H9 (cell line): ENCODE measurements at regions not wholly inside any gene's neighbourhood (a gene's known extent, or its start where the extent isn't known, plus 50 kb on each side); places are given as distances from the start of the nearest gene placed in this dataset.

ENCODE experiments used
- DNase-seq: peaks from one replicate; pipeline ENCODE4 v3.0.0-alpha.2; 2017
- H2AFZ ChIP-seq: one replicate; pipeline ENCODE4 v1.6.1; 2013; ENCODE audit warnings: mild to moderate bottlenecking, low read length, control low read depth, moderate library complexity
- H2AK5ac ChIP-seq: 2 replicates; pipeline ENCODE4 v1.6.1; 2013; ENCODE audit warnings: low read length, control low read depth, mixed read lengths; ENCODE audit not compliant: insufficient read length
- H2BK120ac ChIP-seq: one replicate; pipeline ENCODE4 v1.6.1; 2013; ENCODE audit warnings: low read depth, mild to moderate bottlenecking, low read length, control low read depth, inconsistent platforms; ENCODE audit not compliant: poor library complexity, severe bottlenecking
- H2BK12ac ChIP-seq: 2 replicates; pipeline ENCODE4 v1.6.1; 2013; ENCODE audit warnings: low read length, control low read depth, mixed read lengths, low read depth; ENCODE audit not compliant: insufficient read length
- H2BK15ac ChIP-seq: 2 replicates; pipeline ENCODE4 v1.6.1; 2013; ENCODE audit warnings: low read depth, low read length, control low read depth
- H2BK20ac ChIP-seq: one replicate; pipeline ENCODE4 v1.6.1; 2013; ENCODE audit warnings: low read depth, mild to moderate bottlenecking, low read length, control low read depth, inconsistent platforms; ENCODE audit not compliant: poor library complexity, severe bottlenecking
- H2BK5ac ChIP-seq: 2 replicates; pipeline ENCODE4 v1.6.1; 2013; ENCODE audit warnings: low read length, control low read depth, mixed read lengths; ENCODE audit not compliant: insufficient read length
- H3K14ac ChIP-seq: 2 replicates; pipeline ENCODE4 v1.6.1; 2013; ENCODE audit warnings: low read length, control low read depth; ENCODE audit not compliant: insufficient read depth
- H3K18ac ChIP-seq: 2 replicates; pipeline ENCODE4 v1.6.1; 2013; ENCODE audit warnings: low read depth, mild to moderate bottlenecking, mixed read lengths, low read length, control low read depth; ENCODE audit not compliant: insufficient read length
- H3K23ac ChIP-seq: 2 replicates; pipeline ENCODE4 v1.6.1; 2013; ENCODE audit warnings: low read length, control low read depth, mixed read lengths, low read depth; ENCODE audit not compliant: insufficient read length
- H3K23me2 ChIP-seq: 2 replicates; pipeline ENCODE4 v1.6.1; 2013; ENCODE audit warnings: low read depth, mild to moderate bottlenecking, mixed read lengths, low read length, control low read depth; ENCODE audit not compliant: insufficient read length, poor library complexity, severe bottlenecking
- H3K27ac ChIP-seq: 2 replicates; pipeline ENCODE4 v1.5.1; 2013; ENCODE audit warnings: low read length, control low read depth, mixed read lengths, low read depth; ENCODE audit not compliant: insufficient read length
- H3K27me3 ChIP-seq: 2 replicates; pipeline ENCODE4 v1.6.1; 2013; ENCODE audit warnings: low read length, control low read depth, inconsistent platforms; ENCODE audit not compliant: insufficient read depth
- H3K4ac ChIP-seq: 2 replicates; pipeline ENCODE4 v1.6.1; 2013; ENCODE audit warnings: low read depth, mild to moderate bottlenecking, control low read depth, inconsistent platforms, low read length, moderate library complexity
- H3K4me1 ChIP-seq: 2 replicates; pipeline ENCODE4 v1.6.1; 2013; ENCODE audit warnings: low read length, control low read depth, inconsistent platforms; ENCODE audit not compliant: insufficient read depth
- H3K4me2 ChIP-seq: 2 replicates; pipeline ENCODE4 v1.6.1; 2013; ENCODE audit warnings: low read length, control low read depth, mixed read lengths; ENCODE audit not compliant: insufficient read length, insufficient read depth
- H3K56ac ChIP-seq: 2 replicates; pipeline ENCODE4 v1.6.1; 2013; ENCODE audit warnings: low read depth, mild to moderate bottlenecking, mixed read lengths, low read length, control low read depth; ENCODE audit not compliant: insufficient read length
- H3K79me1 ChIP-seq: 2 replicates; pipeline ENCODE4 v1.6.1; 2013; ENCODE audit warnings: low read depth, mild to moderate bottlenecking, moderate library complexity, low read length, control low read depth, inconsistent platforms; ENCODE audit not compliant: insufficient read depth, poor library complexity, severe bottlenecking
- H3K79me2 ChIP-seq: 2 replicates; pipeline ENCODE4 v1.6.1; 2013; ENCODE audit warnings: low read length, control low read depth, inconsistent platforms; ENCODE audit not compliant: insufficient read depth
- H3K9ac ChIP-seq: 2 replicates; pipeline ENCODE4 v1.6.1; 2013; ENCODE audit warnings: low read length, control low read depth, mixed read lengths; ENCODE audit not compliant: insufficient read length; ENCODE audit errors: extremely low read depth
- H3K9me3 ChIP-seq: one replicate; pipeline ENCODE4 v1.6.1; 2013; ENCODE audit warnings: low read depth, low read length, inconsistent platforms; ENCODE audit not compliant: control insufficient read depth
- H3T11ph ChIP-seq: one replicate; pipeline ENCODE4 v1.6.1; 2013; ENCODE audit warnings: mild to moderate bottlenecking, low read length, control low read depth, inconsistent platforms
- H4K20me1 ChIP-seq: one replicate; pipeline ENCODE4 v1.6.1; 2013; ENCODE audit not compliant: control insufficient read depth, insufficient read length, insufficient read depth
- H4K5ac ChIP-seq: 2 replicates; pipeline ENCODE4 v1.6.1; 2013; ENCODE audit warnings: low read depth, mild to moderate bottlenecking, mixed read lengths, low read length, control low read depth; ENCODE audit not compliant: insufficient read length
- H4K8ac ChIP-seq: replicated peaks from 2 replicates; pipeline ENCODE4 v1.6.1; 2013; ENCODE audit warnings: low read length, control low read depth, mixed read lengths, low read depth; ENCODE audit not compliant: insufficient read length
- H4K91ac ChIP-seq: 2 replicates; pipeline ENCODE4 v1.6.1; 2013; ENCODE audit warnings: low read depth, mild to moderate bottlenecking, moderate library complexity, mixed read lengths, low read length, control low read depth; ENCODE audit not compliant: insufficient read length
- H3K27ac Mint-ChIP-seq, 3 experiments: 2 replicates in 2 of 3; 3 replicates in 1 of 3; pipeline ENCODE4 v1.8.0; 2020 to 2021; ENCODE audit warnings: mixed read lengths in 3 of 3, mild to moderate bottlenecking in 1 of 3, moderate library complexity in 1 of 3
- H3K27me3 Mint-ChIP-seq: 2 replicates; pipeline ENCODE4 v1.8.0; 2021; ENCODE audit warnings: low read depth, mild to moderate bottlenecking, moderate library complexity, mixed read lengths
- H3K36me3 Mint-ChIP-seq, 3 experiments: 2 replicates in 2 of 3; 3 replicates in 1 of 3; pipeline ENCODE4 v1.8.0; 2020 to 2021; ENCODE audit warnings: low read depth in 3 of 3, mixed read lengths in 3 of 3; ENCODE audit not compliant: insufficient read depth in 1 of 3
- H3K4me1 Mint-ChIP-seq, 2 experiments: 2 replicates each; pipeline ENCODE4 v1.8.0; 2020; ENCODE audit warnings: mixed read lengths in 2 of 2
- H3K4me3 Mint-ChIP-seq, 2 experiments: 2 replicates in 1 of 2; 3 replicates in 1 of 2; pipeline ENCODE4 v1.8.0; 2020 to 2021; ENCODE audit warnings: mild to moderate bottlenecking in 2 of 2, mixed read lengths in 2 of 2, moderate library complexity in 1 of 2
- H3K9me3 Mint-ChIP-seq, 2 experiments: 2 replicates in 1 of 2; 3 replicates in 1 of 2; pipeline ENCODE4 v1.8.0; 2020; ENCODE audit warnings: mild to moderate bottlenecking in 2 of 2, mixed read lengths in 2 of 2, moderate library complexity in 1 of 2
- CTCF ChIP-seq: fragments of 200-600 bp; sonication (generic); conservative IDR thresholded peaks from 3 replicates; pipeline ENCODE4 v1.8.0; 2021; ENCODE audit warnings: antibody characterized with exemption, mild to moderate bottlenecking
- WGBS: extraction: QIAGEN DNeasy Blood & Tissue Kit; methylation state at CpG from one replicate; pipeline ENCODE4 v1.1.7; 2013; ENCODE audit warnings: missing lambda C conversion rate, low lambda C conversion rate, mixed read lengths; ENCODE audit not compliant: insufficient read length; ENCODE audit errors: extremely low coverage; 5-methylcytosine and 5-hydroxymethylcytosine counted together

GRCh38 chr1:239841631-239842030, 250.1 kb upstream of the FMN2 start:
- Histone ChIP-seq H4K91ac (no peak overlapping the region), H3K18ac (no peak overlapping the region), H2BK15ac (no peak overlapping the region), H3K23ac (no peak overlapping the region), H4K8ac (no peak overlapping the region), H3K4ac (no peak overlapping the region), H3K56ac (no peak overlapping the region), H2BK120ac (no peak overlapping the region), H2AK5ac (no peak overlapping the region), H2BK20ac (no peak overlapping the region), H3K4me1 (no peaks in the 10 kb centered on the region), H3K27ac (no peak overlapping the region), H3T11ph (no peak overlapping the region), H3K9ac (no peak overlapping the region), H4K5ac (no peak overlapping the region), H2BK5ac (no peak overlapping the region), H3K27me3 (no peaks in the 10 kb centered on the region), H3K79me1 (no peaks in the 10 kb centered on the region), H3K79me2 (no peaks in the 10 kb centered on the region), H3K14ac (no peak overlapping the region), H3K4me2 (no peak overlapping the region), H2BK12ac (no peak overlapping the region), H4K20me1 (no peaks in the 10 kb centered on the region), H3K9me3 (no peaks in the 10 kb centered on the region), H3K23me2 (no peaks in the 10 kb centered on the region), H2AFZ (no peak overlapping the region)
- Mint-ChIP-seq H3K27me3 (no peaks in the 10 kb centered on the region), H3K9me3 (no peaks in the 10 kb centered on the region), H3K27ac (no peak overlapping the region), H3K4me3 (no peak overlapping the region), H3K4me1 (no peaks in the 10 kb centered on the region), H3K36me3 (no peaks in the 10 kb centered on the region; a peak in 1 of 7 replicates)
- TF ChIP-seq CTCF, result no peak
- no peak for DNase-seq
- no CpG with 5 or more reads among the region's 2 CpGs for WGBS
